NCI-H748 (cell line): ENCODE measurements at regions not wholly inside any gene's neighbourhood (a gene's known extent, or its start where the extent isn't known, plus 50 kb on each side); places are given as distances from the start of the nearest gene placed in this dataset.
"Not testable (repeated sequence)": the region's sequence is repeated elsewhere in the genome, so short reads cannot be mapped to it uniquely, and the experiment has no call there.

Source experiments
- DNase-seq: peaks from one replicate; lab custom pipeline; 2025; ENCODE audit not compliant: unreplicated experiment; lab: John Stamatoyannopoulos, UW

GRCh38 chr4:52371841-52372240, 287.3 kb downstream of the USP46 start:
- DNase-seq = no peak

- no peak for DNase-seq
These were observed 286.8 kb downstream of the USP46 start for GRCh38 chr4:52372269-52372668.

DNA sequence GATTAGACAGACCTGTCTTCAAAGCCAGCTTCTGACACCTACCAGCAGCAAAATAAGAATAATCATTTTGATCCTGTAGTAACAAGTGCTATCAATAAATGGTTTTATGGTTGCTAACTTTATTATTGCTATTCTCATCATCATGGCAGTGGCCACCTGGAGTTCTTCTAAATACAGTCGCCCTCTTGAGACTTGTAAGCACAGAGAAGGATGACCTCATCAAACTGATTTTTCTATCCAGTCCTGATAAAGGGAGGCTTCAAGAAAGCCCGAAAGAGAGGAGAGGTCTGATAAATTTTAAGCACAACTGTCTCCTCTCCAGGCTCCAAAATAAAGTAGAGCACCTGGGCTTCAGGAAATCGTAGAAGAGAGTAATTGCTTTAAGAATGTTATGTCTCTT, 286.4 kb downstream of the USP46 start:
- no peak for DNase-seq

GRCh38 chr4:52373650-52374049, 285.5 kb downstream of the USP46 start:
- DNase-seq = no peak

- DNase-seq = no peak
These were observed 284.2 kb downstream of the USP46 start for GRCh38 chr4:52374877-52375276.

DNA sequence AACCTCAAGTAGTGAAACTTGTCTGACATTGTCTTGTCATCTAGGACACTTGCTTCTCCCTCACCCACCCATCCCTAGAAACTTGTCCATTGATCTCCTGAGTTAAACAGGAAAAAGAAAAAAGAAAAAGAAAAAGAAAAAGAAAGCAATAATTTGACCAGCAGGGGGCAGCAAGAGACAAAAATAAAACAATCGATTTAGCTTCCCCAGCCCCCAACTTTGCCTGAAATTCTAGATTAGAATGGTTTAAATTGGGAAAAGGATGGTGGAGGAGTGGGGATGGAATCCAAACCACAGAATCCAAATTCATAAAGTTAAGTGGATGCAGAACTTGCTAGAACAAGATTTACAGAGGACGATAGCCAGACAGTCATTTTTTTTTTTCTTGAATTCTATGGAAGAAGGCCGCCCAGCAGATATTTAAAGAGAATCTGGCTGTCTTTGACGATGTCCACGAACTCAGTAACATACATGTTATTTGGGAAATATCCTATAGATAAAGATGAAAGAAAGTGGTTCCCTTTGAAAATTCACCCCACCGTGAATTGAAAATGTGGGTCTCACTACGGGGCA, 282.9 kb downstream of the USP46 start:
- peak; percentile 63 for DNase-seq

- DNase-seq = no peak
These were observed 281.5 kb downstream of the USP46 start for GRCh38 chr4:52377563-52377962.

DNA sequence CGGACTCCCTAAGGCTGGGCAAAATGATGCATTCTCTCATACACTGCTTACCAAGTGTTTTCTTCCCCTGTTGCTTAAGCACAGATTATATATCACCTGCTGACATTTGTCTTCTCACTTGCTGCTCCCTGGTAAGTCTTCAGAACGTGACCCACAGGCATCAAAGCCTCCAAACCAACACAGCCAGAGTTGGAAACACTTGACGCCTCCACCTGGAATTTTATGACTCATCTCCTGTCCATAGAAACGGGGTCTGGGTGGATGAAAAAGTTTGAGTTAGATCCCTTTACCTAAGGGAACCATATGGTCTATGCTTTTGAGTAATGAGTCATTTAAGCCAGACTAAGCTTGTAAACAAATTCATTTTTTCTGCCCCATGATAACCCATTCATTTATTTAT, 251.6 kb downstream of the USP46 start:
- DNase-seq = no peak

DNA sequence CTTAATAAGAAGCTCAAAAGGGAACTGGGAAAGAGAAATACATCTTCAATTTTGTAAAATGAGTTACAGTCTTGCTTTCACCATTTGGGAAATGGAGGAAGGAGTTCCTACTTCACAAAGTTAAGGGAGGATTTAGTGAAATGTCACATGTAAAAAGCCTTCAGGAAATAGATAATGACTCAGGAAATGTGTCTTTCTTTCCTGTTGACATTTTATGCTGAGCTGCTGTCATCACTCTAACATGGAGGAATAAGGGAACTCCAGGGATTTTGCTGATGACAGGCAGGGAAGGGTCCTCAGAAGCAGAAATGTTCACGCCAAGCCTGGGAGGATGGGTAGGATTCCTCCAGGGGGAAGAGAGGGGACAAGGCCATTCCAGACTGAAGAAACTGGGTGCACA, 251.1 kb downstream of the USP46 start:
- DNase-seq = no peak

- no peak for DNase-seq
These were observed 250.6 kb downstream of the USP46 start for GRCh38 chr4:52408471-52408870.

DNA sequence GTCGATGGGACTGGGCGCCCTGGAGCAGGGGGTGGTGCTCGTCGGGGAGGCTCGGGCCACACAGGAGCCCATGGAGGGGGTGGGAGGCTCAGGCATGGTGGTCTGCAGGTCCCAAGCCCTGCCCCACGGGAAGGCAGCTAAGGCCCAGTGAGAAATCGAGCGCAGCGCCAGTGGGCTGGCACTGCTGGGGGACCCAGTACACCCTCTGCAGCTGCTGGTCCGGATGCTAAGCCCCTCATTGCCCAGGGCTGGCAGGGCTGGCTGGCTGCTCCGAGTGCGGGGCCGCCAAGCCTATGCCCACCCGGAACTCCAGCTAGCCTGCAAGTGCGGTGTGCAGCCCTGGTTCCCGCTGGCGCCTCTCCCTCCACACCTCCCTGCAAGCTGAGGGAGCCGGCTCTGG, 249.3 kb downstream of the USP46 start:
- DNase-seq = not testable (repeated sequence)

DNA sequence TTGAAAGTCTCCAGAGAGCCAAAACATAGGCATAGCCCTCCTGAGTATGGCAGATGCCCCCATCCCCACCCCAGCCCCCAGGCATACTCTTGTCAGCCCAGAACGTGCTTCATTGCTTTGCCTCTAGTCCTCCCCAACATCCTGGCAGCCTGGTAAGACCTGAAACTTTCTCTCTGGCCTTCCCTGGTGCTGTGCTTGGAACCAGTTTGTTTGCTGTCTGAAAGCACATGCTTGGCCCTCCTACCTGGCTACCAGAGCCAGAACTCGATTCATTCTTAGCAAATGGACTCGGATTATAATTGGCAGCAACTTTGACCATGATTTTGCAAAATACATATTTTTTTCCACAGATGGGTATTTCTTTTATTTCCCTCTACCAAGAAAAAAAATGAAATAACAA, 248.1 kb downstream of the USP46 start:
- no peak for DNase-seq

GRCh38 chr4:52420330-52420729, 238.8 kb downstream of the USP46 start:
- no peak for DNase-seq

DNA sequence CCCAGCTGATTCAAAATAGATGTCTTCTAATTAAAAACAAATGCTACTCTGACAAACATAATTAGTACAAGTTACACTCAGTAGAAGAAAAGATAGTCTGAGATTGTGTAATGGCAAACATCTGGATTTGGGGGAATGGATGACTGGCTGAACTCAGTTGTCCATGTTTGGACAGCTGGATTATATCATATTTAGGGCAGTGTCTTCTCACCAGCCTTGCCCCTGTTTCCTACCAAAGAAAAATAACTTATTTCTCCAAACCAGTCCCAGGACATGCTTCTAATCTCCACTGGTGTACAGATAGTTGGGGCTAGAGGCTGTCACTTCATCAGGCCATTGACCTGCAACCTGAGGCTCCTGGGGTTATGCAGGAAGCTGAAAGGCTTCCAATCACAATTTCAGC, 237.3 kb downstream of the USP46 start:
- no peak for DNase-seq

DNA sequence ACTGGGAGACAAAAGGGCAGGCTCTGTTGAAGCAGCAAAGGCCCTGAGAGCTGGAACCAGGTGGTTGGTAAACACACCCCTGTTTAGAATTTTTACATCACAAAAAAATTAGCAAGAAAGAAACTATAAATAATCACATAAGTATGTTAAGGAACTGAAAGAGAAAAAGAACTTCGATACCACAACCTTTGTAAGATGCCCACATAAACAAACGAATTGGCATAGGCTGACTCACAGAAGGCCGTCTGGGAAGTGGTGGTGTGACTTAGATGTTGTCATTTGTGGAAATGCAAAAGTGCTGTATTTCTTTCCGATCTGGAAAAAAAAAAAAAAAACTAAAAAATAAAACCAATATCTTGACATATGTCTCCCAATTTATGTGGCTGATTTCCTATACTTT, 235.1 kb downstream of the USP46 start:
- DNase-seq = no peak

DNA sequence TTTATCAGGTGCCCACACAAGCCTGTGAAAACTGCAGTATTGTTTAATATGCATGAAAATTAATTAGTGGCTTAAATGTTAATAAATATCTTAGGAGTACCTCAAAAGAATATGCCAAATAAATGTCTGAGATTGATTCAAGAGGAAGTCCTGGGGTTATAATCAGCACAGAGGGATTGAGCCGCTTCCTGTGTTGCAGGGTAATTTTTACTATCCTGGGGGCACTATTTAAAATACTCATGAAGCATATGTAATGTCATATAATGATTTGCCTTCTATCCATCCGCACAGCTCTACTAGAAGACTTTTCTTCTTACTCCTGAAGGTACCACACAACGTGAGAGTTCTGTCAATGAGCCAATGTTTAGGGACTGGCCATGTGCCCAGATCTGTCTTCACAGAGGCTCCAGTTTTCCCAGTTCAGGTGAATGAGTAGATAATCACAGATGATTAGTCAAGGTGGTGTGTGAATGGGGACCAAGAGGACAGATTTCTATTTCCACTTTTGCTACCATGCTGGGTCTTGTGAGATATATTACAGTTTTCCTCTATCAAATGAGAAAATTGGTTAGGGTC, 233.3 kb downstream of the USP46 start:
- peak; percentile 40 for DNase-seq

DNA sequence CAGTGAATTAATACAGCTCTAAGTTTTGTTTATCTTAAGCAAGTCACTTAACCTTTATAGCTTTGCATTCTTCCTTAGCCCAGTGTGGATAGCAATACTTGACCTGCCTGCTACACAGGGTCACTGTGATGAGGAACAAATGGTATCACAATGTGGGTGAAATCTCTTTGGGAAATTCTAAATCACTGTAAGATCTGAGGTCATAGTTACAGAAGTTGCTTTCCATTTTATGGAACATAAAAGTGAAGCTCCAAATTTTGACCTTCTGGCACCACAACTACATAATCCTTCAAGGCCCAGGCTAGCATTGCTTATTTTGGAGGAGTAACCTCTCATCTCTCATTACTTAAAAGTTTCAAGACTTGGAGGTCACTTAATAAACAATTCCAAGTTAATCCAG, 227.7 kb downstream of the USP46 start:
- DNase-seq = no peak

DNA sequence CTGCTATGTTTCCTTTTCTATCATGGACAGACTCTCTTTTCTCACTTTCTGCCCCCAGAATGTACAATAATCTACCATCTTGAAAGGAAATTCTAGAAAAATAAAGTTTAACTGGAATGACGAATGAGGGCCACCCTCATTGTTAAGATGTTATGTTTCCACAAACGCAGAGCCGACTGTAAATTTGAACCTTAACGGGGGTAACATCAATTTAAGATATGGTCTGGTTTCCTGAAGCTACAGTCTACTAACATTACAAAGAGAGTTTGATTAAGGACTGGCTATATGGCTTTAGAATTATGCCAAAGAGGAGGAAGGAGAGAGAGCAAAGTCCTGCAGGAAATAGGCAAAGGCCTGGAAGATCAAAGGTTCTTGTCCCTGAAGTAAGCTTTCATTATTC, 227.2 kb downstream of the USP46 start:
- no peak for DNase-seq

- DNase-seq = not testable (repeated sequence)
These were observed 216.6 kb downstream of the USP46 start for GRCh38 chr4:52442524-52442923.

DNA sequence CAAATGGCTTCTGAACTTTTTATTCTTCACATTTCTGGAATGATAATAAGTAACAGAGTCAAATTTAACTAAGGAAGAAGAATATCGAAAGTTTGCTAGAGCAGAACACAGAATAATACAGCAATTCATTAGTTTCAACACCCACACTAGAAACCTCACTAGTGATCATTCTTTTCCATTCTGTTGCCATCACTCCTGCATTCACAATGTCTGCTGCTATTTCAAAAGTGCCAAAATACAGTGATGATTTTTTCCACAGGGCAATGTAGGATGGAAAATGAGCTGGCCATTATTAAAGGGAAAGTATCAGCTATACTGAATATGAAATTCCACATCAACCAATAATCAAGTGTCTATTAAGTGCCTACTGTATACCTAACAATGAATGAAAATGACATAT, 186.7 kb downstream of the USP46 start:
- no peak for DNase-seq

DNA sequence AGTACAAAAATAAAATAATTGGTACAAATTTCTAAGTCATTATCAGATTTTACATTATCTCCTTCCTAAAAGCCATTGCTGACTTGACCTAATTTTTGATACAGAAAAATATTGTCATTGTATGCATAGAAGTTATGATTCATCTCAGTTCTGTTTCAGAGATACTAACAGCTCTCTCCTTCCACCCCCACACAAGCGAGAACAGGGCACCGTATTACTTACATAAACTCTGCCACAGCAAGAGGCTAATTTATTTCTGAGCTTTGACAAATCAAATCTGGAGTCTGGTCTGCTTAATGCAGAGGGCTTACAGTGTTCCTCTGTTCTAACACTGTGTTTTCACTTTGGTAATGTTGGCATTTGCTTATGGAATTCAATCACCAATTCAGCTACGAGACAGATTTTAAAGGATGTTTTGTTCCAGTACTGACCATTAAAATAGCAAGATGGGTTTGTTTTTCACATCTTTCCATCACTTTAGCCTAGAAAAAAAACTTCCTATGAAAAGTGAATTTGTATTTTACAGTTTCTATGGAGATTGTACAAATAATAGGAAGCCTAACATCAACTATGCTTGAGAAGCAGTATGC, 181.8 kb downstream of the USP46 start:
- DNase-seq = no peak

- no peak for DNase-seq
These were observed 175.8 kb downstream of the USP46 start for GRCh38 chr4:52483186-52483890.
